T-helper 1 cell treated with Interleukin-12 subunit alpha and Interleukin-12 subunit beta and Interleukin-4 antibody, amounts not matched to agents 30 ng/mL and 1 ng/mL, for 36 hours (primary cell): ENCODE measurements at regions not wholly inside any gene's neighbourhood (a gene's known extent, or its start where the extent isn't known, plus 50 kb on each side); places are given as distances from the start of the nearest gene placed in this dataset.

ENCODE experiments used
- intact Hi-C: fragments of 100-400 bp; cut with micrococcal nuclease; formaldehyde crosslinking; loops from one replicate; pipeline ENCODE4 v1.15.1; 2024

DNA sequence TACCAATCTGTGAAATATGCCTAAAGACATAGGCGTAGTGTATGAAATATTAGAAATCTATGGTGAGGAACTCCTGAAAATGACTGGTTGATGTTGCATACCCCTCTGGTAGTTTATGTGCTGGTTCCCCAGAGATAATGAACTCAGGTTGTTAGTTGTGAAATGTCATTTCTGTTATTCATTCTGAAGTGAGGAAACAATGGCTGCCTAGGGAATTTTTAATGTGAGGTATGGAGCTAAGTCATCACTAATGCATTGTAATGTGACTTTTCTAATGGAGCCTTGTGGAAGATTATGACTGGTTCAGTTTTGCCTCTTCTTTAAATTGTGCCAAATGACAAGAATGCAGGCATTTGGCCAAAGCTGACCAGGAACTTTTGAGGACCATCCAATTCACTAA is 61.6 kb upstream of the RAB27B start:
- intact Hi-C loops, result no loop called here

DNA sequence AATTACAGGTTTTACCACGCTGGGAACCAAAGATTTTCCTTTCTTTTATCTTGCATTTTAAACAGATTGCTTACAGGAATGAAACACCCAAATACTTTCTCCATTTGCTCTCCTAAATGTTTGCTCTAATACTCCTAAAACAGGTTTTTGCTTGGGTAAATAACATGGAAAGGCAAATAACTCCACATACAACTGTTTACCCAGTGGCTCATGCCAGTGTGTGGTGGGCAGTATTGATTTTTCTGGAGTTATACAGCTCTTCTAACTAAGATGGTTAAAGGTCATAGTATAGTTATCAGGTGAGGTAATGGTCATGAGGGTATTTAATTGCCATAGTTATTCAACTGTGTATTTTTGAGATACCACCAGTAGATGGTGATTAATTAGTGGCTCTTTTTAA is 61.2 kb upstream of the RAB27B start:
- intact Hi-C loops, result no loop called here

DNA sequence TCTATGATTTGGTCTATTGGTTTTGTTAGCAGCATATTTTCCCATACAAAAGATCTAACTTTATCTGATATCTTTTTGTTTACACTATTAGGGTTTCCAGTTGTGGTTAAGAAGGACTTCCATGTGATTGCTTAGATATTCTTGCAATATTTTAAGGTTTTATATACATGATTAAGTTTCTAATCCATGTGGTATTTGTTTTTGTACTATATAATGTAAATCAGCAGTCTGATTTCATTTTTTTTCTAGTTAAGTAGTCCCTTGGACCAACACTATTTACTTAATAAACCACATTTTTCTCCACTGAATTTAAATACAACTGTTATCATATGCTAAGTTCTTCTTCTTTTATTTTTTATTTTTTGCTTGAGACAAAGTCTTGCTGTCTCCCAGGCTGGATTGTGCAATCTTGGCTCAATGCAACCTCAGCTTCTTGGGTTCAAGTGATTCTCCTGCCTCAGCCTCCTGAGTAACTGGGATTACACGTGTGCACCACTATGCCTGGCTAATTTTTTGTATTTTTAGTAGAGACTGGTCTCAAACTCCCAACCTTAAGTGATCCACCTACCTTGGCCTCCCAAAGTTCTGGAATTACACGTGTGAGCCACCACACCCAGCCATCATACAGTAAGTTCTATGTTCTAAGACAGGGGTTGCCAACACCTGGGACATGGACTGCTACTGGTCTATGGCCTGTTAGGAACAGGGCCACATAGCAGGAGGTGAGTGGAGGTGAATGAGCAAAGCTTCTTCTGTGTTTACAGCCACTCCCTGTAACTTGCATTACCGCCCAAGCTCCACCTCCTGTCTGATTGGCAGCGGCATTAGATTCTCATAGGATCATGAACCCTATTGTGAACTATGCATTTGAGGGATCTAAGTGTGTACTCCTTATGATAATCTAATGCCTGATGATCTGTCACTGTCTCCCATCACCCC is 58.5 kb upstream of the RAB27B start:
- intact Hi-C loops, result no loop called here

- intact Hi-C loops, result no loop called here
Observed at GRCh38 chr18:54772056-54772455, 56.2 kb upstream of the RAB27B start.

DNA sequence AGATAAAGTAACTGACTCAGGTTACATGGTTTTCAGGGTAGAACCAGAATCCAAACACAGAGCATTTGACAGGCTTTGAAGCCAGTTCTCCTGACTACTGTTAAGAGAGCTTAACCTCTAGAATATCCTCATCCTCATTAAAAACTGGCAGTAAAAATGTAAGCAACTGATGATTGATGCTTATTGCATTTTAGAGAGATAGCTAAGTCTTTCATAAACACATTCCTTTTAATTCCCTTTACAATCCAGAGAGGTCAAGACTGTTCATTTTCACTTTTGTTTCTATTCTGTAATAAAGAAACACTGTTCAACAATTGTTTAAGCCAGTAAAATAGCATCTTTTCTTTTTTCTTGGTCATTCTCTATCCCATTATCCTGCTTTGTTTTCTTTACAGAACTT is 53.9 kb upstream of the RAB27B start:
- intact Hi-C loops, result no loop called here

- intact Hi-C loops, result no loop called here
Observed at GRCh38 chr18:54774981-54775665, 53.2 kb upstream of the RAB27B start.

- intact Hi-C loops, result no loop called here
Observed at GRCh38 chr18:54775686-54776085, 52.6 kb upstream of the RAB27B start.

- intact Hi-C loops, result no loop called here
Observed at GRCh38 chr18:54776282-54776977, 51.8 kb upstream of the RAB27B start.

- intact Hi-C loops, result no loop called here
Observed at GRCh38 chr18:54777118-54777791, 51.0 kb upstream of the RAB27B start.

DNA sequence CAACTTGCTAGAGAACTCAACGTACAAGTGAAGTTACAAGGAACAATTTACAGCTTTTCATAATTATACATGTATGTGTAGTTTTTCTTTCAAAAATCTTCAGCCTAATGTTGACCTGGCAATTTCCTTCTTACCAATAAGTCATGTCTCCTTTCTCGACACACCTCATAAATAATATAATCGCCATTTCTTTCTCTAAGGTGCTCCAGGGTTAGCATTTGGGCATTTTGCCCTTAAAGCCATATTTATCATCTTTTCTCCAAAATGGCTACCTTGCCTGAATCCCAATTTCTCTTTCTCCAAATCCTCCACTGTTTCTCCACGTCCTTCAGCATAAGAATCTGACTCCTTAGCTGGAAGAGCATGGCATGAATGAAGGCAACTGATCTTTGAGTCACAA is 50.3 kb upstream of the RAB27B start:
- intact Hi-C loops, result no loop called here
